Gastrocnemius medialis (tissue), 4 donors: ENCODE measurements at regions not wholly inside any gene's neighbourhood (a gene's known extent, or its start where the extent isn't known, plus 50 kb on each side); places are given as distances from the start of the nearest gene placed in this dataset.

Source experiments
- ATAC-seq, 2 donors: fragments of 150-250 bp; one replicate each; pipeline ENCODE4 v1.9.1; 2016
- DNase-seq, 2 donors: peaks; one replicate each; pipeline ENCODE4 v3.0.0-alpha.2; 2019
- H3K27ac ChIP-seq, 4 donors: fragments of 200-600 bp; sonication (generic); 1 replicate in 1 of 4; 2 replicates in 3 of 4; pipeline ENCODE4 v1.5.1; 2016 to 2018; ENCODE audit warnings: mild to moderate bottlenecking in 2 of 4, moderate library complexity in 1 of 4
- H3K27me3 ChIP-seq, 3 donors: fragments of 200-600 bp; sonication (generic) in 2 of 3; 1 replicate in 1 of 3; 2 replicates in 2 of 3; pipeline versions ENCODE4 v1.5.1 to v1.6.0; 2016 to 2019; ENCODE audit warnings: mild to moderate bottlenecking in 1 of 3, moderate library complexity in 1 of 3
- H3K36me3 ChIP-seq, 2 donors: fragments of 200-600 bp; sonication (generic) in 1 of 2; one replicate each; pipeline ENCODE4 v1.5.1; 2017 to 2018
- H3K4me1 ChIP-seq, 2 donors: fragments of 200-600 bp; sonication (generic) in 1 of 2; one replicate each; pipeline ENCODE4 v1.5.1; 2016 to 2017; ENCODE audit warnings: mild to moderate bottlenecking in 2 of 2
- H3K4me3 ChIP-seq, 4 donors: fragments of 200-600 bp; sonication (generic) in 3 of 4; 1 replicate in 1 of 4; 2 replicates in 3 of 4; pipeline ENCODE4 v1.5.1; 2016 to 2019; ENCODE audit warnings: mild to moderate bottlenecking in 2 of 4
- H3K9me3 ChIP-seq, 3 donors: fragments of 200-600 bp; sonication (generic) in 2 of 3; 1 replicate in 1 of 3; 2 replicates in 2 of 3; pipeline ENCODE4 v1.5.1; 2016 to 2019
- CTCF ChIP-seq, 5 experiments: fragments of 450-650 bp in 3 of 5; fragments of 200-600 bp in 2 of 5; sonication (generic) in 2 of 5; IDR thresholded peaks in 4 of 5; conservative IDR thresholded peaks in 1 of 5; 1 replicate in 4 of 5; 2 replicates in 1 of 5; pipeline ENCODE4 v1.5.1; 2016 to 2019; ENCODE audit warnings: antibody characterized with exemption in 5 of 5, mild to moderate bottlenecking in 3 of 5, moderate library complexity in 3 of 5
- POLR2A ChIP-seq, 2 donors: fragments of 450-650 bp; IDR thresholded peaks; one replicate each; pipeline ENCODE4 v1.6.1; 2017; ENCODE audit warnings: antibody characterized with exemption in 2 of 2, mild to moderate bottlenecking in 2 of 2, moderate library complexity in 2 of 2
- in situ Hi-C, 4 donors: fragments of 200-750 bp; cut with MboI; loops; one replicate each; pipeline versions ENCODE4 v1.15.0 to v1.8.0; 2017; ENCODE audit warnings: low sequenced_read_pairs in 4 of 4
- intact Hi-C: fragments of 100-400 bp; cut with DNase I; formaldehyde crosslinking; loops from one replicate; pipeline ENCODE4 v1.15.1; 2023; ENCODE audit warnings: low total_unique reads

GRCh38 chr17:12330456-12330855, 309.8 kb downstream of the MAP2K4 start:
- TF ChIP-seq POLR2A (IDR thresholded peaks at IDR 0.05) = no peak
- TF ChIP-seq CTCF (IDR thresholded peaks at IDR 0.05 in 4 of 5, conservative IDR thresholded peaks at IDR 0.05 in 1 of 5) = no peak
- H3K4me1 ChIP-seq = no peaks in the 10 kb centered on the region
- H3K36me3 ChIP-seq = no peaks in the 10 kb centered on the region
- no peak overlapping the region for H3K27ac ChIP-seq
- H3K9me3 ChIP-seq = no peaks in the 10 kb centered on the region
- intact Hi-C loops (no loop called here), in situ Hi-C loops (no loop called here)
- no peak overlapping the region for H3K4me3 ChIP-seq
- DNase-seq (no peak), ATAC-seq (no peak)
- no peaks in the 10 kb centered on the region for H3K27me3 ChIP-seq

DNA sequence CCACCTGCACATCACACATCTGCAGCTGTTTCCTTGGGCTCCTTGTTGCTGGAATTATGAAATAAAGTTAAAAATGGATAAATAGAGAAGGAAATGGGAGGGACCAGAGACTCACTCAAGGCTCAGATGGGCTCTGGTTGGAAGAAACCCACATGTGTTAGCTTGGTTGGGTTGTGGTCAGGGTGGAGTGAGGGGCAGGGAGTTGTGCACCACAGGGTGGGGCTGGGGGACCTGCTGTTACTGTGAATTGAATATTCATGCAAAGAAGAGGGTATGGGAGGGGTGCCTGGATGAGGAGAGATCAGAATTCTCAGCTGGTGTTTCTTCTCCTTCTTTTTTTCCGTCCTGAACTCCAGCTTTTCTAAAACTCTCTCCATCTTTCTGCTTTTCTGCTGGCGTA, 320.7 kb downstream of the MAP2K4 start:
- Histone ChIP-seq H3K4me1 (no peaks in the 10 kb centered on the region), H3K27me3 (no peaks in the 10 kb centered on the region), H3K4me3 (no peak overlapping the region), H3K36me3 (no peaks in the 10 kb centered on the region), H3K27ac (no peak overlapping the region), H3K9me3 (no peaks in the 10 kb centered on the region)
- ATAC-seq (no peak), DNase-seq (no peak)
- TF ChIP-seq POLR2A (IDR thresholded peaks at IDR 0.05) = no peak
- no peak for TF ChIP-seq CTCF (IDR thresholded peaks at IDR 0.05 in 4 of 5, conservative IDR thresholded peaks at IDR 0.05 in 1 of 5)
- in situ Hi-C loops (no loop called here), intact Hi-C loops (no loop called here)

DNA sequence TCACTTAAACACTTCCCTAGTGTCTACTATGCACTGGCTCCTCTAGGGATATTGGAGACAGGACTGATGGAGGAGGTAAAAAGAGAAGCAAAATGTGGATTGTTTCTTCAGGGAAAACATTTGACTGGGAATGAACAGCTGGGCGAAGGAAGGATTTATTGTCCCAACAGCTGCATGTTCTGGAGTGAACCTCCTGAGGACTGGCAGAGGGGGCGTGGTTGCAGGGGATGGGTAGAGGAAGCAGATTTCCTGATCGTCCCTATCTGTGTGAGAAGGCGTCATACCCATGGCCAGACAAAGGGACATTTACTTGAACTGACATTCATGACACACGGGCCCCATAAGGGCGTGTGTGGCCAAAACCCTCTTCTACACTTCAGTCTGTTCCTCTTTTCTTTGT, 321.5 kb downstream of the MAP2K4 start:
- no peak for ATAC-seq
- DNase-seq = no peak
- Histone ChIP-seq H3K4me1 (no peaks in the 10 kb centered on the region), H3K4me3 (no peak overlapping the region), H3K36me3 (no peaks in the 10 kb centered on the region), H3K27me3 (no peaks in the 10 kb centered on the region), H3K9me3 (no peaks in the 10 kb centered on the region), H3K27ac (no peak overlapping the region)
- in situ Hi-C loops (no loop called here), intact Hi-C loops (no loop called here)
- TF ChIP-seq POLR2A (IDR thresholded peaks at IDR 0.05) (no peak), CTCF (IDR thresholded peaks at IDR 0.05 in 4 of 5, conservative IDR thresholded peaks at IDR 0.05 in 1 of 5) (no peak)

- Histone ChIP-seq H3K9me3 (no peaks in the 10 kb centered on the region), H3K27me3 (no peaks in the 10 kb centered on the region), H3K27ac (no peak overlapping the region), H3K4me3 (no peak overlapping the region), H3K36me3 (no peaks in the 10 kb centered on the region), H3K4me1 (no peaks in the 10 kb centered on the region)
- intact Hi-C loops = no loop called here
- DNase-seq (no peak), ATAC-seq (no peak)
- TF ChIP-seq POLR2A (IDR thresholded peaks at IDR 0.05) = no peak
- TF ChIP-seq CTCF (IDR thresholded peaks at IDR 0.05 in 4 of 5, conservative IDR thresholded peaks at IDR 0.05 in 1 of 5) = no peak
- in situ Hi-C loops = no loop called here
Observed at GRCh38 chr17:12342609-12343435, 322.1 kb downstream of the MAP2K4 start.

DNA sequence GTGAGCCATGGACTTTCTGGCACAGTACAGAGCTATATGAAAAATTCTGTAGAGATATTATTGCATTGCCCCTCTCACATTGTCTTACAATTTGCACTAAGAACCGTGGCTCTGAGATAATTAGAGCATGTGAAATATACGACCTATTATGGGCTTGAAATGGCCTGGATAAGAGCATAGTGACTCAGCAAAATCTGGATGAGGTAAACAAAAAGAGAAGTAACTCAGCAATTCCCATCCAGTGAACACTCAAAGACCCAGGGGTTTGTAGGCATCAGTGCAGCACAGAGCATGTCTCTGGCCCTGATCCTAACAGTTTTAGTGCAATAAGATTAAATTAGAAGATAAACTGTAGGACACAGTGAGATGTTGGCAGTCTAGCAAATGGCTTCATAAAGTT, 317.2 kb upstream of the MYOCD start:
- Histone ChIP-seq H3K27ac (no peak overlapping the region), H3K4me1 (no peaks in the 10 kb centered on the region), H3K27me3 (no peaks in the 10 kb centered on the region), H3K36me3 (no peaks in the 10 kb centered on the region), H3K9me3 (no peaks in the 10 kb centered on the region), H3K4me3 (no peak overlapping the region)
- intact Hi-C loops (no loop called here), in situ Hi-C loops (no loop called here)
- ATAC-seq (no peak), DNase-seq (no peak)
- no peak for TF ChIP-seq CTCF (IDR thresholded peaks at IDR 0.05 in 4 of 5, conservative IDR thresholded peaks at IDR 0.05 in 1 of 5)
- no peak for TF ChIP-seq POLR2A (IDR thresholded peaks at IDR 0.05)
